ENCODE measurements at regions not wholly inside any gene's neighbourhood (a gene's known extent, or its start where the extent isn't known, plus 50 kb on each side); places are given as distances from the start of the nearest gene placed in this dataset.

GRCh38 chr12:24754690-24755638 lies 193.9 kb downstream of the BCAT1 start:
- TF ChIP-seq CTCF (IDR thresholded peaks at IDR 0.05; ENCODE audit: poor library complexity, severe bottlenecking) (no peak), EZH2 (IDR thresholded peaks at IDR 0.05; ENCODE audit: borderline replicate concordance, insufficient read depth, low read length, poor library complexity, severe bottlenecking) (no peak), TAF1 (IDR thresholded peaks at IDR 0.05; ENCODE audit: low read depth) (no peak), REST (IDR thresholded peaks at IDR 0.05; ENCODE audit: borderline replicate concordance) (no peak), MXI1 (conservative IDR thresholded peaks at IDR 0.05; ENCODE audit: poor library complexity, severe bottlenecking) (no peak)
